H9 (cell line): ENCODE measurements at regions not wholly inside any gene's neighbourhood (a gene's known extent, or its start where the extent isn't known, plus 50 kb on each side); places are given as distances from the start of the nearest gene placed in this dataset.

Source experiments
- DNase-seq: peaks from one replicate; pipeline ENCODE4 v3.0.0-alpha.2; 2017
- H2AFZ ChIP-seq: one replicate; pipeline ENCODE4 v1.6.1; 2013; ENCODE audit warnings: mild to moderate bottlenecking, low read length, control low read depth, moderate library complexity
- H2AK5ac ChIP-seq: 2 replicates; pipeline ENCODE4 v1.6.1; 2013; ENCODE audit warnings: low read length, control low read depth, mixed read lengths; ENCODE audit not compliant: insufficient read length
- H2BK120ac ChIP-seq: one replicate; pipeline ENCODE4 v1.6.1; 2013; ENCODE audit warnings: low read depth, mild to moderate bottlenecking, low read length, control low read depth, inconsistent platforms; ENCODE audit not compliant: poor library complexity, severe bottlenecking
- H2BK12ac ChIP-seq: 2 replicates; pipeline ENCODE4 v1.6.1; 2013; ENCODE audit warnings: low read length, control low read depth, mixed read lengths, low read depth; ENCODE audit not compliant: insufficient read length
- H2BK15ac ChIP-seq: 2 replicates; pipeline ENCODE4 v1.6.1; 2013; ENCODE audit warnings: low read depth, low read length, control low read depth
- H2BK20ac ChIP-seq: one replicate; pipeline ENCODE4 v1.6.1; 2013; ENCODE audit warnings: low read depth, mild to moderate bottlenecking, low read length, control low read depth, inconsistent platforms; ENCODE audit not compliant: poor library complexity, severe bottlenecking
- H2BK5ac ChIP-seq: 2 replicates; pipeline ENCODE4 v1.6.1; 2013; ENCODE audit warnings: low read length, control low read depth, mixed read lengths; ENCODE audit not compliant: insufficient read length
- H3K14ac ChIP-seq: 2 replicates; pipeline ENCODE4 v1.6.1; 2013; ENCODE audit warnings: low read length, control low read depth; ENCODE audit not compliant: insufficient read depth
- H3K18ac ChIP-seq: 2 replicates; pipeline ENCODE4 v1.6.1; 2013; ENCODE audit warnings: low read depth, mild to moderate bottlenecking, mixed read lengths, low read length, control low read depth; ENCODE audit not compliant: insufficient read length
- H3K23ac ChIP-seq: 2 replicates; pipeline ENCODE4 v1.6.1; 2013; ENCODE audit warnings: low read length, control low read depth, mixed read lengths, low read depth; ENCODE audit not compliant: insufficient read length
- H3K23me2 ChIP-seq: 2 replicates; pipeline ENCODE4 v1.6.1; 2013; ENCODE audit warnings: low read depth, mild to moderate bottlenecking, mixed read lengths, low read length, control low read depth; ENCODE audit not compliant: insufficient read length, poor library complexity, severe bottlenecking
- H3K27ac ChIP-seq: 2 replicates; pipeline ENCODE4 v1.5.1; 2013; ENCODE audit warnings: low read length, control low read depth, mixed read lengths, low read depth; ENCODE audit not compliant: insufficient read length
- H3K27me3 ChIP-seq: 2 replicates; pipeline ENCODE4 v1.6.1; 2013; ENCODE audit warnings: low read length, control low read depth, inconsistent platforms; ENCODE audit not compliant: insufficient read depth
- H3K4ac ChIP-seq: 2 replicates; pipeline ENCODE4 v1.6.1; 2013; ENCODE audit warnings: low read depth, mild to moderate bottlenecking, control low read depth, inconsistent platforms, low read length, moderate library complexity
- H3K4me1 ChIP-seq: 2 replicates; pipeline ENCODE4 v1.6.1; 2013; ENCODE audit warnings: low read length, control low read depth, inconsistent platforms; ENCODE audit not compliant: insufficient read depth
- H3K4me2 ChIP-seq: 2 replicates; pipeline ENCODE4 v1.6.1; 2013; ENCODE audit warnings: low read length, control low read depth, mixed read lengths; ENCODE audit not compliant: insufficient read length, insufficient read depth
- H3K56ac ChIP-seq: 2 replicates; pipeline ENCODE4 v1.6.1; 2013; ENCODE audit warnings: low read depth, mild to moderate bottlenecking, mixed read lengths, low read length, control low read depth; ENCODE audit not compliant: insufficient read length
- H3K79me1 ChIP-seq: 2 replicates; pipeline ENCODE4 v1.6.1; 2013; ENCODE audit warnings: low read depth, mild to moderate bottlenecking, moderate library complexity, low read length, control low read depth, inconsistent platforms; ENCODE audit not compliant: insufficient read depth, poor library complexity, severe bottlenecking
- H3K79me2 ChIP-seq: 2 replicates; pipeline ENCODE4 v1.6.1; 2013; ENCODE audit warnings: low read length, control low read depth, inconsistent platforms; ENCODE audit not compliant: insufficient read depth
- H3K9ac ChIP-seq: 2 replicates; pipeline ENCODE4 v1.6.1; 2013; ENCODE audit warnings: low read length, control low read depth, mixed read lengths; ENCODE audit not compliant: insufficient read length; ENCODE audit errors: extremely low read depth
- H3K9me3 ChIP-seq: one replicate; pipeline ENCODE4 v1.6.1; 2013; ENCODE audit warnings: low read depth, low read length, inconsistent platforms; ENCODE audit not compliant: control insufficient read depth
- H3T11ph ChIP-seq: one replicate; pipeline ENCODE4 v1.6.1; 2013; ENCODE audit warnings: mild to moderate bottlenecking, low read length, control low read depth, inconsistent platforms
- H4K20me1 ChIP-seq: one replicate; pipeline ENCODE4 v1.6.1; 2013; ENCODE audit not compliant: control insufficient read depth, insufficient read length, insufficient read depth
- H4K5ac ChIP-seq: 2 replicates; pipeline ENCODE4 v1.6.1; 2013; ENCODE audit warnings: low read depth, mild to moderate bottlenecking, mixed read lengths, low read length, control low read depth; ENCODE audit not compliant: insufficient read length
- H4K8ac ChIP-seq: replicated peaks from 2 replicates; pipeline ENCODE4 v1.6.1; 2013; ENCODE audit warnings: low read length, control low read depth, mixed read lengths, low read depth; ENCODE audit not compliant: insufficient read length
- H4K91ac ChIP-seq: 2 replicates; pipeline ENCODE4 v1.6.1; 2013; ENCODE audit warnings: low read depth, mild to moderate bottlenecking, moderate library complexity, mixed read lengths, low read length, control low read depth; ENCODE audit not compliant: insufficient read length
- H3K27ac Mint-ChIP-seq, 3 experiments: 2 replicates in 2 of 3; 3 replicates in 1 of 3; pipeline ENCODE4 v1.8.0; 2020 to 2021; ENCODE audit warnings: mixed read lengths in 3 of 3, mild to moderate bottlenecking in 1 of 3, moderate library complexity in 1 of 3
- H3K27me3 Mint-ChIP-seq: 2 replicates; pipeline ENCODE4 v1.8.0; 2021; ENCODE audit warnings: low read depth, mild to moderate bottlenecking, moderate library complexity, mixed read lengths
- H3K36me3 Mint-ChIP-seq, 3 experiments: 2 replicates in 2 of 3; 3 replicates in 1 of 3; pipeline ENCODE4 v1.8.0; 2020 to 2021; ENCODE audit warnings: low read depth in 3 of 3, mixed read lengths in 3 of 3; ENCODE audit not compliant: insufficient read depth in 1 of 3
- H3K4me1 Mint-ChIP-seq, 2 experiments: 2 replicates each; pipeline ENCODE4 v1.8.0; 2020; ENCODE audit warnings: mixed read lengths in 2 of 2
- H3K4me3 Mint-ChIP-seq, 2 experiments: 2 replicates in 1 of 2; 3 replicates in 1 of 2; pipeline ENCODE4 v1.8.0; 2020 to 2021; ENCODE audit warnings: mild to moderate bottlenecking in 2 of 2, mixed read lengths in 2 of 2, moderate library complexity in 1 of 2
- H3K9me3 Mint-ChIP-seq, 2 experiments: 2 replicates in 1 of 2; 3 replicates in 1 of 2; pipeline ENCODE4 v1.8.0; 2020; ENCODE audit warnings: mild to moderate bottlenecking in 2 of 2, mixed read lengths in 2 of 2, moderate library complexity in 1 of 2
- CTCF ChIP-seq: fragments of 200-600 bp; sonication (generic); conservative IDR thresholded peaks from 3 replicates; pipeline ENCODE4 v1.8.0; 2021; ENCODE audit warnings: antibody characterized with exemption, mild to moderate bottlenecking
- WGBS: extraction: QIAGEN DNeasy Blood & Tissue Kit; methylation state at CpG from one replicate; pipeline ENCODE4 v1.1.7; 2013; ENCODE audit warnings: missing lambda C conversion rate, low lambda C conversion rate, mixed read lengths; ENCODE audit not compliant: insufficient read length; ENCODE audit errors: extremely low coverage; 5-methylcytosine and 5-hydroxymethylcytosine counted together

DNA sequence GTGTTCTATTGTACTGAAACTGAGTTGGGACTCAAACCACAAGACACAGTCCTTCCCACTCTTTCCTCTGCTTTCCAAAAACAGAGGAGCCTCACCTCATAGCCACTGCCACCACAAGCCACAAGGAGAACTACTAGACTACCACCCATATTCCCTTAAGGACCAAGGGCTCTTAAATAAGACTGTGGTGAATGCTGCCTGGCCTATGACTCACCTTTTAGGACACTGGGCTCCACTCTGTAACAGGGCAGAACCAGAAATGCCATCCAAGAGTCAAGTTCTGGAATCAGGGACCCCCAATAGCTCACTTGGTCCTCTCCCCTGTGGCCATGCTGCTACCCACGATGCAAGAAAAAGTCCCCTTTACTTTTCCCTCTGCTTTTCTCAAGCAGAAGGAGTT is 851.4 kb downstream of the BCL11A start:
- Histone ChIP-seq H3K18ac (no peak overlapping the region), H2BK15ac (no peak overlapping the region), H3T11ph (no peak overlapping the region), H3K4me1 (no peaks in the 10 kb centered on the region), H4K20me1 (no peaks in the 10 kb centered on the region), H2BK120ac (no peak overlapping the region), H3K79me1 (no peaks in the 10 kb centered on the region), H4K8ac (no peak overlapping the region), H2BK20ac (no peak overlapping the region), H3K23me2 (no peaks in the 10 kb centered on the region), H3K23ac (no peak overlapping the region), H3K9ac (no peak overlapping the region), H4K91ac (no peak overlapping the region), H3K79me2 (no peaks in the 10 kb centered on the region), H3K14ac (no peak overlapping the region), H3K4ac (no peak overlapping the region), H2AK5ac (no peak overlapping the region), H3K9me3 (no peaks in the 10 kb centered on the region), H4K5ac (no peak overlapping the region), H3K27me3 (no peaks in the 10 kb centered on the region), H2BK5ac (no peak overlapping the region), H3K27ac (no peak overlapping the region), H3K56ac (no peak overlapping the region), H2AFZ (no peak overlapping the region), H2BK12ac (no peak overlapping the region), H3K4me2 (no peak overlapping the region)
- H3K27me3 Mint-ChIP-seq: no peaks in the 10 kb centered on the region
- H3K4me1 Mint-ChIP-seq: no peaks in the 10 kb centered on the region
- no peak for DNase-seq
- H3K4me3 Mint-ChIP-seq: no peak overlapping the region
- H3K36me3 Mint-ChIP-seq: peaks cover 4 to 8% (median 5%) of the 10 kb centered on the region in 3 experiments; a peak in 3 of 7 replicates
- no peak for TF ChIP-seq CTCF
- H3K27ac Mint-ChIP-seq: no peak overlapping the region; a peak in 1 of 7 replicates
- WGBS: no CpG with 5 or more reads among the region's 1 CpG
- H3K9me3 Mint-ChIP-seq: peaks cover 8 to 10% of the 10 kb centered on the region in 2 experiments; a peak in 4 of 5 replicates
